Neural progenitor cell (in vitro differentiated cells): ENCODE measurements at regions not wholly inside any gene's neighbourhood (a gene's known extent, or its start where the extent isn't known, plus 50 kb on each side); places are given as distances from the start of the nearest gene placed in this dataset.

ENCODE experiments used
- CTCF ChIP-seq: fragments of 200-600 bp; sonication (generic); IDR thresholded peaks from 2 replicates; pipeline ENCODE4 v1.5.1; 2017; ENCODE audit warnings: antibody characterized with exemption, mild to moderate bottlenecking
- EZH2 ChIP-seq: fragments of 200-600 bp; sonication (generic); IDR thresholded peaks from 2 replicates; pipeline ENCODE4 v1.6.1; 2017; ENCODE audit warnings: antibody characterized with exemption, mild to moderate bottlenecking, moderate library complexity
- EZH2phosphoT487 ChIP-seq: fragments of 200-600 bp; sonication (generic); IDR thresholded peaks from 2 replicates; pipeline ENCODE4 v1.6.1; 2017; ENCODE audit warnings: antibody characterized with exemption

GRCh38 chr1:212181015-212181882 lies 104.0 kb upstream of the PPP2R5A start:
- TF ChIP-seq CTCF (no peak), EZH2 (no peak), EZH2phosphoT487 (no peak)
